RWPE2 (cell line): ENCODE measurements at regions not wholly inside any gene's neighbourhood (a gene's known extent, or its start where the extent isn't known, plus 50 kb on each side); places are given as distances from the start of the nearest gene placed in this dataset.

Experiments used
- ATAC-seq: fragments of 200-7000 bp; cut with Tn5 transposase; 3 replicates; pipeline ENCODE4 v1.9.1; 2021; ENCODE audit warnings: low read depth
- DNase-seq: peaks from one replicate; pipeline ENCODE4 v3.0.0-alpha.2; 2020; ENCODE audit warnings: low spot score
- H3K27ac ChIP-seq: fragments of 450-650 bp; 2 replicates; pipeline ENCODE4 v1.5.1; 2017; ENCODE audit warnings: mild to moderate bottlenecking; ENCODE audit not compliant: poor library complexity, severe bottlenecking
- H3K27me3 ChIP-seq: fragments of 250-450 bp; sonication (Bioruptor Pico); 2 replicates; pipeline ENCODE4 v1.5.1; 2021; ENCODE audit warnings: mild to moderate bottlenecking, moderate library complexity; ENCODE audit not compliant: insufficient read depth, poor library complexity, severe bottlenecking
- H3K36me3 ChIP-seq: fragments of 250-450 bp; sonication (Bioruptor Pico); 2 replicates; pipeline ENCODE4 v1.5.1; 2020; ENCODE audit warnings: low read depth, mild to moderate bottlenecking, moderate library complexity
- H3K4me1 ChIP-seq: fragments of 250-450 bp; sonication (Bioruptor Pico); 2 replicates; pipeline ENCODE4 v1.5.1; 2021; ENCODE audit warnings: mild to moderate bottlenecking, moderate library complexity; ENCODE audit not compliant: insufficient read depth, poor library complexity, severe bottlenecking
- H3K4me3 ChIP-seq: fragments of 250-450 bp; sonication (Bioruptor Pico); 2 replicates; pipeline ENCODE4 v1.5.1; 2021; ENCODE audit warnings: mild to moderate bottlenecking, moderate library complexity; ENCODE audit not compliant: severe bottlenecking
- H3K9me3 ChIP-seq: fragments of 250-450 bp; sonication (Bioruptor Pico); 2 replicates; pipeline ENCODE4 v1.5.1; 2021; ENCODE audit warnings: mild to moderate bottlenecking, moderate library complexity; ENCODE audit not compliant: severe bottlenecking
- CTCF ChIP-seq: fragments of 450-650 bp; IDR thresholded peaks from one replicate; pipeline ENCODE4 v1.5.1; 2017; ENCODE audit warnings: mild to moderate bottlenecking, moderate library complexity; ENCODE audit not compliant: poor library complexity, severe bottlenecking

DNA sequence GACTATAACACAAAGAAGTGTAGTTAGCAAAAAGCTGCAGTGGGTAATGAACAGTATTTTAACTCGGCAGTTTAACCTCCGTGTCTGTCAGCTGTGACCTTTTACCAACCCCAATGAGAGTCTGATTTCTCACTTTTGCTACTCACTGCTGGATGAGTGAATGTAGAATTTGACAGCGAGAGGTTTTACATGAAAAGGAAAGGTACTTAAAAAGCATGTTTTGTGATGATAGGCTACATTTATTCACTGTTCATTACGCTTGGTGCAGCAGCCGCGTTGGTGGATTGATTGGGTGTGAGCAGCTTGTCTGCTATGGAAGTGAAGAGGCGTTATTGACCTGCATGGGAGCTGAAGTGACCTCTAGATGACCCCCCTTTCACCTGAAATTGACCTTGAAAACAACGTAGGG, 867.7 kb downstream of the NR2F1-AS1 start:
- Histone ChIP-seq H3K9me3 (no peaks in the 10 kb centered on the region), H3K4me3 (no peak overlapping the region), H3K36me3 (no peaks in the 10 kb centered on the region), H3K4me1 (no peaks in the 10 kb centered on the region), H3K27ac (no peak overlapping the region), H3K27me3 (no peaks in the 10 kb centered on the region)
- no peak for TF ChIP-seq CTCF
- ATAC-seq (no peak), DNase-seq (no peak)

DNA sequence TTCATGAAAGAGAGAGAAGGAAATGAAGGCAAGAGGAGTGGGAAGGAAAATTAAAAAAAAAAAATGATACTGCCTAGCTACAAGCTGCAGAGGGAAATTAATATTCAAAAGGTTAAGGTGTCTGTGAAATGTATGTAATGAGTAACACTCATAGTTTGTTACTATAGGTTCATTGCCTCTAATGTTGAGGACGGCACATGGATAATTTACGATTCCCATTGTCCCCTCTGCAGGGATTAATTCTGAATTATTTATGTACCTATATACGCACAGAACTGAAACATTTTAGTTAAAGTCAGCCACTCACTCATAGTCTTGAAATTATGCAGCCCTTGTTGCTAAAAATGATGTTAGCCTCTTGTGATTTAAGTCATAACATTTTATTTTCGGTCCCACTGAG, 869.1 kb downstream of the NR2F1-AS1 start:
- no peaks in the 10 kb centered on the region for H3K4me1 ChIP-seq
- DNase-seq (no peak), ATAC-seq (no peak)
- H3K4me3 ChIP-seq: no peak overlapping the region
- no peaks in the 10 kb centered on the region for H3K27me3 ChIP-seq
- no peak for TF ChIP-seq CTCF
- no peaks in the 10 kb centered on the region for H3K9me3 ChIP-seq
- H3K36me3 ChIP-seq: no peaks in the 10 kb centered on the region
- H3K27ac ChIP-seq: no peak overlapping the region

- Histone ChIP-seq H3K27ac (no peak overlapping the region), H3K9me3 (no peaks in the 10 kb centered on the region), H3K4me3 (no peak overlapping the region), H3K4me1 (no peaks in the 10 kb centered on the region), H3K36me3 (no peaks in the 10 kb centered on the region), H3K27me3 (peaks cover 3% of the 10 kb centered on the region)
- ATAC-seq (no peak), DNase-seq (no peak)
- TF ChIP-seq CTCF: no peak
These were observed 876.4 kb downstream of the NR2F1-AS1 start for GRCh38 chr5:92704590-92704989.

- H3K9me3 ChIP-seq: no peaks in the 10 kb centered on the region
- no peak overlapping the region for H3K4me3 ChIP-seq
- no peak for DNase-seq
- no peaks in the 10 kb centered on the region for H3K4me1 ChIP-seq
- TF ChIP-seq CTCF: no peak
- no peak for ATAC-seq
- peaks cover 3% of the 10 kb centered on the region for H3K27me3 ChIP-seq
- no peaks in the 10 kb centered on the region for H3K36me3 ChIP-seq
- H3K27ac ChIP-seq: no peak overlapping the region
These were observed 877.0 kb downstream of the NR2F1-AS1 start for GRCh38 chr5:92703976-92704375.

- H3K36me3 ChIP-seq: no peaks in the 10 kb centered on the region
- DNase-seq (no peak), ATAC-seq (no peak)
- H3K4me3 ChIP-seq: no peak overlapping the region
- no peaks in the 10 kb centered on the region for H3K9me3 ChIP-seq
- H3K27ac ChIP-seq: no peak overlapping the region
- H3K27me3 ChIP-seq: no peaks in the 10 kb centered on the region
- TF ChIP-seq CTCF: no peak
- H3K4me1 ChIP-seq: no peaks in the 10 kb centered on the region
These were observed 885.7 kb downstream of the NR2F1-AS1 start for GRCh38 chr5:92695123-92696003.
